GM12878 (cell line): ENCODE measurements at regions not wholly inside any gene's neighbourhood (a gene's known extent, or its start where the extent isn't known, plus 50 kb on each side); places are given as distances from the start of the nearest gene placed in this dataset. TPM values are rescaled to one million over a fixed set of nuclear protein-coding genes. Genes with fewer than 3 reads are reported as not detected.
A peak's percentile ranks its signal among the peaks of the same experiment; 100 is the strongest.

ENCODE experiments used
- ATAC-seq: fragments of 200-7000 bp; cut with Tn5 transposase; 3 replicates; pipeline ENCODE4 v1.9.1; 2020; ENCODE audit warnings: mild to moderate bottlenecking, moderate library complexity
- BruUV-seq: library from RNA; stranded (reverse); fragments of 400-500 nt; replicated peaks from 2 replicates; lab custom pipeline; 2021; lab: Mats Ljungman, UMichigan
- CTCF ChIA-PET: fragments of 300-600 bp; sonication (Branson Sonifier 250); formaldehyde crosslinking; extraction: SDS; loops from one replicate; lab custom pipeline; 2021; ENCODE audit warnings: inconsistent platforms; lab: Yijun Ruan, JAX
- POLR2A ChIA-PET: fragments of 350-600 bp; formaldehyde crosslinking; extraction: SDS; loops from one replicate; lab custom pipeline; 2021; ENCODE audit warnings: inconsistent platforms; lab: Charles Lee
- RAD21 ChIA-PET: fragments of 300-600 bp; sonication (Branson Sonifier 250); formaldehyde crosslinking; loops from one replicate; lab custom pipeline; 2023; ENCODE audit warnings: antibody characterized with exemption; ENCODE audit not compliant: unreplicated experiment; lab: Charles Lee
- SMC1A ChIA-PET: fragments of 300-600 bp; sonication (Branson Sonifier 250); formaldehyde crosslinking; loops from one replicate; lab custom pipeline; 2023; ENCODE audit not compliant: unreplicated experiment, uncharacterized antibody; lab: Charles Lee
- DNase-seq: peaks from one replicate; pipeline ENCODE4 v3.0.0-alpha.2; 2011; ENCODE audit warnings: low read depth, low spot score
- FAIRE-seq: peaks from 3 replicates; lab custom pipeline; 2011; peaks lifted over from hg19 to GRCh38; lab: Jason Lieb, UNC
- H2AFZ ChIP-seq: 2 replicates; pipeline ENCODE4 v1.6.0; 2011; ENCODE audit warnings: low read depth, low read length, control low read depth; ENCODE audit not compliant: control insufficient read depth
- H3K27ac ChIP-seq: 2 replicates; pipeline ENCODE4 v1.5.1; 2011; ENCODE audit warnings: control low read depth; ENCODE audit not compliant: control insufficient read depth, insufficient read depth
- H3K27me3 ChIP-seq, 2 experiments: replicated peaks in 1 of 2; 2 replicates each; pipeline versions ENCODE4 v1.6.0 to v1.6.1; 2011; ENCODE audit warnings: low read length in 1 of 2; ENCODE audit not compliant: control insufficient read depth in 2 of 2, insufficient read depth in 2 of 2
- H3K36me3 ChIP-seq, 2 experiments: 2 replicates each; pipeline ENCODE4 v1.5.1; 2011; ENCODE audit warnings: low read length in 1 of 2; ENCODE audit not compliant: control insufficient read depth in 2 of 2, insufficient read depth in 2 of 2
- H3K4me1 ChIP-seq: 2 replicates; pipeline ENCODE4 v1.6.1; 2011; ENCODE audit warnings: mild to moderate bottlenecking, low read length, moderate library complexity, mixed read lengths; ENCODE audit not compliant: control insufficient read depth, insufficient read depth
- H3K4me2 ChIP-seq: 2 replicates; pipeline ENCODE4 v1.6.0; 2011; ENCODE audit warnings: control low read depth; ENCODE audit not compliant: control insufficient read depth, insufficient read depth
- H3K4me3 ChIP-seq: fragments of 200-600 bp; sonication (generic); 2 replicates; pipeline ENCODE4 v1.5.1; 2016
- H3K79me2 ChIP-seq: 2 replicates; pipeline ENCODE4 v1.6.0; 2011; ENCODE audit warnings: low read length; ENCODE audit not compliant: control insufficient read depth, insufficient read depth
- H3K9ac ChIP-seq: 2 replicates; pipeline ENCODE4 v1.8.0; 2011; ENCODE audit warnings: low read length, control low read depth, mixed read lengths; ENCODE audit not compliant: control insufficient read depth, insufficient read depth
- H3K9me3 ChIP-seq: replicated peaks from 3 replicates; pipeline ENCODE4 v1.5.1; 2011; ENCODE audit warnings: mild to moderate bottlenecking, low read length; ENCODE audit not compliant: control insufficient read depth, insufficient read depth
- H4K20me1 ChIP-seq: 2 replicates; pipeline ENCODE4 v1.6.0; 2011; ENCODE audit not compliant: control insufficient read depth, insufficient read depth
- CHD2 ChIP-seq: IDR thresholded peaks from 2 replicates; pipeline ENCODE4 v1.6.1; 2011; ENCODE audit warnings: low read depth, low read length, improper control_type of control experiment, borderline replicate concordance
- MYC ChIP-seq: IDR thresholded peaks from 2 replicates; pipeline ENCODE4 v1.6.1; 2011; ENCODE audit warnings: mild to moderate bottlenecking, low read length, moderate library complexity, inconsistent platforms; ENCODE audit not compliant: insufficient read depth, insufficient replicate concordance, insufficient read length, severe bottlenecking
- NFYB ChIP-seq: IDR thresholded peaks from 2 replicates; pipeline ENCODE4 v1.6.1; 2011; ENCODE audit warnings: low read depth, mild to moderate bottlenecking, low read length, improper control_type of control experiment, moderate library complexity; ENCODE audit not compliant: insufficient read depth
- RUNX3 ChIP-seq: IDR thresholded peaks from 2 replicates; pipeline ENCODE4 v1.6.1; 2012; ENCODE audit warnings: low read length, inconsistent platforms
- SMAD5 ChIP-seq: IDR thresholded peaks from 2 replicates; pipeline ENCODE4 v1.6.1; 2016; ENCODE audit warnings: antibody characterized with exemption, low read depth
- WGBS: methylation state at CpG from one replicate; pipeline ENCODE4 v1.1.6; 2016; ENCODE audit warnings: low lambda C conversion rate; ENCODE audit not compliant: insufficient replicate concordance, insufficient coverage; ENCODE audit errors: missing lambda C conversion rate; 5-methylcytosine and 5-hydroxymethylcytosine counted together
- in situ Hi-C: fragments of 300-500 bp; cut with MboI; formaldehyde crosslinking; loops from 9 replicates; pipeline ENCODE4 v1.14.3; 2018; ENCODE audit warnings: mixed read lengths
- intact Hi-C: fragments of 100-400 bp; cut with micrococcal nuclease; formaldehyde crosslinking; loops from one replicate; pipeline ENCODE4 v1.14.2; 2022; ENCODE audit not compliant: unreplicated experiment
- microRNA counts: library from miRNA; unstranded; fragments of <30 nt; microRNA quantifications from one replicate; lab custom pipeline; 2016
- microRNA-seq: library from miRNA; unstranded; fragments of <30 nt; microRNA quantifications from one replicate; pipeline ENCODE4, GENCODE V29; 2018
- small RNA-seq: library from RNA; depleted of rRNA; stranded (forward); fragments of <200 nt; gene quantifications from one replicate; pipeline ENCODE3, GENCODE V24; 2014
- TF ChIP-seq, protein P1 (sequence below): IDR thresholded peaks from 2 replicates; pipeline ENCODE4 v1.6.1; 2011; ENCODE audit warnings: mild to moderate bottlenecking, low read depth, low read length, moderate library complexity; ENCODE audit not compliant: insufficient replicate concordance
- TF ChIP-seq, protein P2 (sequence below), 3 experiments: IDR thresholded peaks in 2 of 3; conservative IDR thresholded peaks in 1 of 3; 2 replicates each; pipeline ENCODE4 v1.5.1; 2011; ENCODE audit warnings: low read depth in 3 of 3, low read length in 3 of 3, mild to moderate bottlenecking in 3 of 3, control low read depth in 2 of 3, moderate library complexity in 2 of 3, inconsistent platforms in 1 of 3, mixed read lengths in 1 of 3; ENCODE audit not compliant: control insufficient read depth in 2 of 3, insufficient read depth in 1 of 3; ENCODE audit errors: extremely low read depth in 1 of 3
- TF ChIP-seq, protein P3 (sequence below): fragments of 450-650 bp; IDR thresholded peaks from 2 replicates; pipeline ENCODE4 v1.6.1; 2016; ENCODE audit warnings: mild to moderate bottlenecking

DNA sequence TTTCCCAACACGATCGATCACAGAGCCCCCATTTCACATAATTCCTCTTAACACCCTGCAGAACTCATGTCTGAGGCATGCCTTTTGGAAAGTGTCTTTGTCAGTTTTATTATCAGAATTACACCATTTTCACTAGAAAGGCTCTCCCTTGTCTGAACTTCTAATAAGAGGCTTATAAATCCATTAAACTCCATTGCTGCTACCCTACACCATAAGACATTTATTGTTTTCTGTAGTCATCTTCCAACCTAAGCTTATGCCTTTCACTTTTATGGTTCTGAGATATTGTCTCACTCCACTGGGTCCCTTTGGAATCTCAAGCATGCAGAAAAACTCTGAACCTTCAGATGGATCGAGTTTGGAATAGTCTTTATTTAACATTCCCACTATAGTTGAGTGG, 50.2 kb upstream of the TPM1 start:
- Histone ChIP-seq H3K4me2 (no peak overlapping the region), H3K27ac (no peak overlapping the region), H3K79me2 (no peaks in the 10 kb centered on the region), H3K36me3 (no peaks in the 10 kb centered on the region), H4K20me1 (no peaks in the 10 kb centered on the region), H3K4me3 (no peak overlapping the region), H2AFZ (no peak overlapping the region), H3K9ac (no peak overlapping the region), H3K4me1 (no peaks in the 10 kb centered on the region), H3K9me3 (no peaks in the 10 kb centered on the region), H3K27me3 (peaks cover 0 to 2% of the 10 kb centered on the region in 2 experiments; a peak in 2 of 4 replicates)
- WGBS = 44% methylated on average over 3 of the region's 3 CpGs
- FAIRE-seq (no peak), DNase-seq (no peak), ATAC-seq (no peak)
- intact Hi-C loops (no loop called here), in situ Hi-C loops (no loop called here)
- TF ChIP-seq NFYB = no peak
- no peak for TF ChIP-seq MYC
- TF ChIP-seq, protein P1, sequence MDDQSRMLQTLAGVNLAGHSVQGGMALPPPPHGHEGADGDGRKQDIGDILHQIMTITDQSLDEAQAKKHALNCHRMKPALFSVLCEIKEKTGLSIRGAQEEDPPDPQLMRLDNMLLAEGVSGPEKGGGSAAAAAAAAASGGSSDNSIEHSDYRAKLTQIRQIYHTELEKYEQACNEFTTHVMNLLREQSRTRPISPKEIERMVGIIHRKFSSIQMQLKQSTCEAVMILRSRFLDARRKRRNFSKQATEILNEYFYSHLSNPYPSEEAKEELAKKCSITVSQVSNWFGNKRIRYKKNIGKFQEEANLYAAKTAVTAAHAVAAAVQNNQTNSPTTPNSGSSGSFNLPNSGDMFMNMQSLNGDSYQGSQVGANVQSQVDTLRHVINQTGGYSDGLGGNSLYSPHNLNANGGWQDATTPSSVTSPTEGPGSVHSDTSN = no peak
- TF ChIP-seq, protein P2, sequence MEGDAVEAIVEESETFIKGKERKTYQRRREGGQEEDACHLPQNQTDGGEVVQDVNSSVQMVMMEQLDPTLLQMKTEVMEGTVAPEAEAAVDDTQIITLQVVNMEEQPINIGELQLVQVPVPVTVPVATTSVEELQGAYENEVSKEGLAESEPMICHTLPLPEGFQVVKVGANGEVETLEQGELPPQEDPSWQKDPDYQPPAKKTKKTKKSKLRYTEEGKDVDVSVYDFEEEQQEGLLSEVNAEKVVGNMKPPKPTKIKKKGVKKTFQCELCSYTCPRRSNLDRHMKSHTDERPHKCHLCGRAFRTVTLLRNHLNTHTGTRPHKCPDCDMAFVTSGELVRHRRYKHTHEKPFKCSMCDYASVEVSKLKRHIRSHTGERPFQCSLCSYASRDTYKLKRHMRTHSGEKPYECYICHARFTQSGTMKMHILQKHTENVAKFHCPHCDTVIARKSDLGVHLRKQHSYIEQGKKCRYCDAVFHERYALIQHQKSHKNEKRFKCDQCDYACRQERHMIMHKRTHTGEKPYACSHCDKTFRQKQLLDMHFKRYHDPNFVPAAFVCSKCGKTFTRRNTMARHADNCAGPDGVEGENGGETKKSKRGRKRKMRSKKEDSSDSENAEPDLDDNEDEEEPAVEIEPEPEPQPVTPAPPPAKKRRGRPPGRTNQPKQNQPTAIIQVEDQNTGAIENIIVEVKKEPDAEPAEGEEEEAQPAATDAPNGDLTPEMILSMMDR (IDR thresholded peaks at IDR 0.05 in 2 of 3, conservative IDR thresholded peaks at IDR 0.05 in 1 of 3; ENCODE audit: control insufficient read depth in 2 of 3, extremely low read depth in 1 of 3, insufficient read depth in 1 of 3, low read depth in 3 of 3, low read length in 3 of 3) = no peak
- TF ChIP-seq, protein P3, sequence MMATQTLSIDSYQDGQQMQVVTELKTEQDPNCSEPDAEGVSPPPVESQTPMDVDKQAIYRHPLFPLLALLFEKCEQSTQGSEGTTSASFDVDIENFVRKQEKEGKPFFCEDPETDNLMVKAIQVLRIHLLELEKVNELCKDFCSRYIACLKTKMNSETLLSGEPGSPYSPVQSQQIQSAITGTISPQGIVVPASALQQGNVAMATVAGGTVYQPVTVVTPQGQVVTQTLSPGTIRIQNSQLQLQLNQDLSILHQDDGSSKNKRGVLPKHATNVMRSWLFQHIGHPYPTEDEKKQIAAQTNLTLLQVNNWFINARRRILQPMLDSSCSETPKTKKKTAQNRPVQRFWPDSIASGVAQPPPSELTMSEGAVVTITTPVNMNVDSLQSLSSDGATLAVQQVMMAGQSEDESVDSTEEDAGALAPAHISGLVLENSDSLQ = no peak
- no peak for TF ChIP-seq RUNX3
- TF ChIP-seq SMAD5 = no peak
- no peak for TF ChIP-seq CHD2
- ChIA-PET CTCF (no interaction called here), RAD21 (no interaction called here), POLR2A (no interaction called here), SMC1A (no interaction called here)
- no TSS peak for BruUV-seq

MicroRNAs encoded in the stretch of these regions (microRNA counts, 767-probe panel; counts per million panel counts)
- 55.3 counts per million for microRNA hsa-miR-190a (lab: Ali Mortazavi, UCI)

Small RNA genes in the stretch of these regions (microRNA-seq; reads per million reads assigned to microRNA genes)
- gene MIR190A (7.5 reads per million, percentile 38 among the genes with 10 or more reads in this experiment), gene MIR6085 (not detected), gene MIR8067 (not detected)

Small RNA genes in the stretch of these regions (small RNA-seq; reads per million reads assigned to genes)
- gene MIR190A (0.35 reads per million), gene MIR6085 (not detected), gene MIR8067 (not detected), gene RF00017 (not detected)
